ENCODE measurements at regions not wholly inside any gene's neighbourhood (a gene's known extent, or its start where the extent isn't known, plus 50 kb on each side); places are given as distances from the start of the nearest gene placed in this dataset.

GRCh38 chr16:8103649-8104289, 486.5 kb downstream of the TMEM114 start:
- CTCF ChIA-PET: no interaction called here
- ATAC-seq: no peak

GRCh38 chr16:8099586-8099985, 490.7 kb downstream of the TMEM114 start:
- Histone ChIP-seq H3K27ac (no peak overlapping the region), H3K4me2 (no peak overlapping the region), H3K4me1 (no peaks in the 10 kb centered on the region), H3K4me3 (no peak overlapping the region), H3K9me3 (no peaks in the 10 kb centered on the region)
- no peak for TF ChIP-seq POLR2AphosphoS2 (conservative IDR thresholded peaks at IDR 0.05; ENCODE audit: low read length)
- no peak for TF ChIP-seq EP300 (IDR thresholded peaks at IDR 0.05)
- no peak for TF ChIP-seq CHD4 (IDR thresholded peaks at IDR 0.05; ENCODE audit: borderline replicate concordance)
- TF ChIP-seq NR3C1 (IDR thresholded peaks at IDR 0.05): no peak
- no peak for TF ChIP-seq KDM5A (IDR thresholded peaks at IDR 0.05)
- TF ChIP-seq CHD2 (IDR thresholded peaks at IDR 0.05; ENCODE audit: low read length, partially characterized antibody): no peak
- no peak for TF ChIP-seq CTCF (IDR thresholded peaks at IDR 0.05)
- no peak for TF ChIP-seq FOXS1 (CRISPR knock-in tag; IDR thresholded peaks at IDR 0.05)
- no peak for TF ChIP-seq PBX3 (IDR thresholded peaks at IDR 0.05)
- CTCF ChIA-PET: no interaction called here
- no peak for ATAC-seq
- no peak for FAIRE-seq
- POLR2A ChIA-PET: no interaction called here
- 0% methylated on average over 4 of the region's 4 CpGs for WGBS (ENCODE audit: missing lambda C conversion rate)
- no peak for DNase-seq (ENCODE audit: low read depth in 1 of 2, low spot score in 1 of 2)

More at GRCh38 chr16:8103649-8104289, 486.5 kb downstream of the TMEM114 start:
- H3K4me1 ChIP-seq: no peaks in the 10 kb centered on the region
- TF ChIP-seq USF2 (IDR thresholded peaks at IDR 0.05) (no peak), NFE2L2 (conservative IDR thresholded peaks at IDR 0.05; ENCODE audit: low read length) (no peak)
- H3K4me3 ChIP-seq: no peak overlapping the region
- WGBS (ENCODE audit: missing lambda C conversion rate): 29% methylated on average over 8 of the region's 8 CpGs
- no peaks in the 10 kb centered on the region for H3K9me3 ChIP-seq
- DNase-seq (ENCODE audit: low read depth in 1 of 2, low spot score in 1 of 2) (no peak), FAIRE-seq (no peak)
- no peak overlapping the region for H3K27ac ChIP-seq
- POLR2A ChIA-PET: no interaction called here
- H3K4me2 ChIP-seq: no peak overlapping the region

- no peak overlapping the region for H3K4me3 ChIP-seq
- no peak for FAIRE-seq
- H3K27ac ChIP-seq: no peak overlapping the region
- ChIA-PET POLR2A (no interaction called here), CTCF (no interaction called here)
- H3K9me3 ChIP-seq: no peaks in the 10 kb centered on the region
- no peak overlapping the region for H3K4me2 ChIP-seq
- no peak for TF ChIP-seq PBX3 (IDR thresholded peaks at IDR 0.05)
- TF ChIP-seq RAD21 (conservative IDR thresholded peaks at IDR 0.05 in 1 of 2, IDR thresholded peaks at IDR 0.05 in 1 of 2): no peak
- TF ChIP-seq HDAC2 (IDR thresholded peaks at IDR 0.05): no peak
- TF ChIP-seq TFCP2L1 (CRISPR knock-in tag; IDR thresholded peaks at IDR 0.05): no peak
- no peak for TF ChIP-seq NPAS2 (CRISPR knock-in tag; IDR thresholded peaks at IDR 0.05; ENCODE audit: borderline replicate concordance)
- no peak for TF ChIP-seq RFX5 (IDR thresholded peaks at IDR 0.05)
- TF ChIP-seq ZSCAN20 (CRISPR knock-in tag; IDR thresholded peaks at IDR 0.05): no peak
- no peak for TF ChIP-seq NFE2L2 (conservative IDR thresholded peaks at IDR 0.05; ENCODE audit: low read length)
- no peak for TF ChIP-seq E2F6 (IDR thresholded peaks at IDR 0.05; ENCODE audit: borderline replicate concordance, low read depth)
- TF ChIP-seq ESRRA (IDR thresholded peaks at IDR 0.05; ENCODE audit: borderline replicate concordance, low read length): no peak
- TF ChIP-seq JUN (IDR thresholded peaks at IDR 0.05): no peak
- no peak for TF ChIP-seq JUNB (IDR thresholded peaks at IDR 0.05)
- TF ChIP-seq RNF2 (IDR thresholded peaks at IDR 0.05; ENCODE audit: borderline replicate concordance, low read depth): no peak
- no peak for TF ChIP-seq PHF8 (IDR thresholded peaks at IDR 0.05; ENCODE audit: borderline replicate concordance, low read depth)
- no peak for TF ChIP-seq ZFP36 (IDR thresholded peaks at IDR 0.05; ENCODE audit: borderline replicate concordance, partially characterized antibody)
- TF ChIP-seq SMC3 (IDR thresholded peaks at IDR 0.05): no peak
- no peak for TF ChIP-seq HOXA7 (CRISPR knock-in tag; IDR thresholded peaks at IDR 0.05)
- no peak for TF ChIP-seq FOSB (CRISPR knock-in tag; IDR thresholded peaks at IDR 0.05)
- TF ChIP-seq CEBPB (IDR thresholded peaks at IDR 0.05): no peak
- 1% methylated on average over 11 of the region's 11 CpGs for WGBS (ENCODE audit: missing lambda C conversion rate)
- no peak for ATAC-seq
- DNase-seq (ENCODE audit: low read depth in 1 of 2, low spot score in 1 of 2): no peak
- no peaks in the 10 kb centered on the region for H3K4me1 ChIP-seq
These were observed 491.3 kb downstream of the TMEM114 start for GRCh38 chr16:8098947-8099512.

Data from A549 (cell line).